ENCODE measurements at regions not wholly inside any gene's neighbourhood (a gene's known extent, or its start where the extent isn't known, plus 50 kb on each side); places are given as distances from the start of the nearest gene placed in this dataset.
A peak's percentile ranks its signal among the peaks of the same experiment; 100 is the strongest.

DNA sequence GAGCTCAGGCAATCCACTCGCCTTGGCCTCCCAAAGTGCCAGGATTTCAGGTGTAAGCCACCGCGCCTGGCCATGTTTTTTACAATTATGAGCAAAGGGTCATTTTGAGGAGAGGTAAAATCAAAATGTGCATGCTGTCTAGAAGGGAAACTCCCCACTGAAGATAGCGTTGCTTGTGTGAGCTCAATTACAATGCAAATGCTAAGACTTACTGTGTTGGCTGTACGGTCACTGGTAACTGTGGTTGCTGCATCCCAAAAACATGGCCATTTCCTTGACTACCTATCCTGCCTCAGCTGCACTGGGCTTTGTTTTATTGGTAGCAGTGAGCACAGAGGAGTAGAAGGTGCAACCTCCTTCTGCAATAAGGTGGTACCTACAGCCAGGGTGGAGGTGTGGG, 77.4 kb upstream of the SPATA31E1 start:
- H3K9me3 ChIP-seq (ENCODE audit: control insufficient read depth, low read length): peaks cover 23% of the 10 kb centered on the region
- TF ChIP-seq, protein P1, sequence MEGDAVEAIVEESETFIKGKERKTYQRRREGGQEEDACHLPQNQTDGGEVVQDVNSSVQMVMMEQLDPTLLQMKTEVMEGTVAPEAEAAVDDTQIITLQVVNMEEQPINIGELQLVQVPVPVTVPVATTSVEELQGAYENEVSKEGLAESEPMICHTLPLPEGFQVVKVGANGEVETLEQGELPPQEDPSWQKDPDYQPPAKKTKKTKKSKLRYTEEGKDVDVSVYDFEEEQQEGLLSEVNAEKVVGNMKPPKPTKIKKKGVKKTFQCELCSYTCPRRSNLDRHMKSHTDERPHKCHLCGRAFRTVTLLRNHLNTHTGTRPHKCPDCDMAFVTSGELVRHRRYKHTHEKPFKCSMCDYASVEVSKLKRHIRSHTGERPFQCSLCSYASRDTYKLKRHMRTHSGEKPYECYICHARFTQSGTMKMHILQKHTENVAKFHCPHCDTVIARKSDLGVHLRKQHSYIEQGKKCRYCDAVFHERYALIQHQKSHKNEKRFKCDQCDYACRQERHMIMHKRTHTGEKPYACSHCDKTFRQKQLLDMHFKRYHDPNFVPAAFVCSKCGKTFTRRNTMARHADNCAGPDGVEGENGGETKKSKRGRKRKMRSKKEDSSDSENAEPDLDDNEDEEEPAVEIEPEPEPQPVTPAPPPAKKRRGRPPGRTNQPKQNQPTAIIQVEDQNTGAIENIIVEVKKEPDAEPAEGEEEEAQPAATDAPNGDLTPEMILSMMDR (conservative IDR thresholded peaks at IDR 0.05): no peak
- H3K9ac ChIP-seq (ENCODE audit: extremely low read depth, low read length, poor library complexity, severe bottlenecking): no peak overlapping the region
- DNase-seq: no peak
- H3K4me1 ChIP-seq (ENCODE audit: control insufficient read depth, insufficient read depth, low read length): peaks cover 3% of the 10 kb centered on the region
- Mint-ChIP-seq H3K4me1 (peaks cover 17% of the 10 kb centered on the region), H3K9me3 (peaks cover 27% of the 10 kb centered on the region), H3K4me3 (no peak overlapping the region), H3K27me3 (ENCODE audit: insufficient read depth) (peaks cover 9% of the 10 kb centered on the region), H3K27ac (no peak overlapping the region), H3K36me3 (ENCODE audit: low read depth) (no peaks in the 10 kb centered on the region)
- H3K4me3 ChIP-seq (ENCODE audit: low read length): no peak overlapping the region
- no peaks in the 10 kb centered on the region for H3K27me3 ChIP-seq (ENCODE audit: control insufficient read depth, insufficient read depth, low read length, poor library complexity, severe bottlenecking)
- H3K36me3 ChIP-seq (ENCODE audit: control insufficient read depth, insufficient read depth, low read length): no peaks in the 10 kb centered on the region
- 82 to 93% methylated on average over 2 to 5 of the region's 5 CpGs for WGBS, 2 experiments (ENCODE audit: insufficient coverage in 1 of 2, insufficient read length in 1 of 2)
- no peak overlapping the region for H3K27ac ChIP-seq (ENCODE audit: low read depth, low read length)

GRCh38 chr9:87810008-87810407, 72.7 kb upstream of the SPATA31E1 start:
- DNase-seq: no peak
- H3K4me1 Mint-ChIP-seq: peaks cover 5% of the 10 kb centered on the region
- Histone ChIP-seq H3K27me3 (ENCODE audit: control insufficient read depth, insufficient read depth, low read length, poor library complexity, severe bottlenecking) (no peaks in the 10 kb centered on the region), H3K36me3 (ENCODE audit: control insufficient read depth, insufficient read depth, low read length) (no peaks in the 10 kb centered on the region), H3K4me3 (ENCODE audit: low read length) (no peak overlapping the region), H3K4me1 (ENCODE audit: control insufficient read depth, insufficient read depth, low read length) (no peaks in the 10 kb centered on the region), H3K9me3 (ENCODE audit: control insufficient read depth, low read length) (peaks cover 23% of the 10 kb centered on the region), H3K27ac (ENCODE audit: low read depth, low read length) (no peak overlapping the region), H3K9ac (ENCODE audit: extremely low read depth, low read length, poor library complexity, severe bottlenecking) (no peak overlapping the region)
- 94 to 100% methylated on average over 2 to 5 of the region's 5 CpGs for WGBS, 2 experiments (ENCODE audit: insufficient coverage in 1 of 2, insufficient read length in 1 of 2)
- H3K27me3 Mint-ChIP-seq (ENCODE audit: insufficient read depth): peaks cover 7% of the 10 kb centered on the region
- H3K27ac Mint-ChIP-seq: no peak overlapping the region
- H3K9me3 Mint-ChIP-seq: peaks cover 27% of the 10 kb centered on the region
- no peak overlapping the region for H3K4me3 Mint-ChIP-seq
- TF ChIP-seq, protein P1 (conservative IDR thresholded peaks at IDR 0.05): no peak
- no peaks in the 10 kb centered on the region for H3K36me3 Mint-ChIP-seq (ENCODE audit: low read depth)

DNA sequence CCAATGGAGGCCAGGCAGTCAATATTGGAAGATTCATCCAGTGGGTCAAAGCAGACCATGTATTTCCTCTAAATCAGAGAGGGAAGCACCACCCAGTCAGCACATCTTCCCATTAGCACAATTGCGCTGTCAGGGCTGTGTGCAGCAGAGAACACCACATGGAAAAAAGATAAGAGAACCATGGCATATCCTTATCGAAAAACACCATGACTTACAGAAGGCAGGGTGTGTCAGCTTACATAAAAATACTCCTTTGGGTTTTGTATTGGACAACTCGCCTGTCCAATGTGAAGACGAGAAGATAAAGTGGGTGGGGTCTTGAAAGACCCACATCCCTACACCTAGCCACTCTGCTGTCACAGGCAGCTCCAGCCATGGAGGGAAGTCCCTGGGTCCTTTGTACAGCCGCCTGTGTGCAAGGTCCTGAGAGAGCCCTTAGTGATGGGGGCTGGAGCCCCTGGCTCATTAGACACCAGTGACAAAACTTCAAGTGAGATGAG, 71.9 kb upstream of the SPATA31E1 start:
- Histone ChIP-seq H3K27ac (ENCODE audit: low read depth, low read length) (no peak overlapping the region), H3K4me1 (ENCODE audit: control insufficient read depth, insufficient read depth, low read length) (no peaks in the 10 kb centered on the region), H3K4me3 (ENCODE audit: low read length) (no peak overlapping the region), H3K9me3 (ENCODE audit: control insufficient read depth, low read length) (peaks cover 23% of the 10 kb centered on the region), H3K36me3 (ENCODE audit: control insufficient read depth, insufficient read depth, low read length) (no peaks in the 10 kb centered on the region), H3K9ac (ENCODE audit: extremely low read depth, low read length, poor library complexity, severe bottlenecking) (no peak overlapping the region), H3K27me3 (ENCODE audit: control insufficient read depth, insufficient read depth, low read length, poor library complexity, severe bottlenecking) (no peaks in the 10 kb centered on the region)
- peaks cover 5% of the 10 kb centered on the region for H3K4me1 Mint-ChIP-seq
- WGBS, 2 experiments (ENCODE audit: insufficient coverage in 1 of 2, insufficient read length in 1 of 2): 96 to 100% methylated on average over 2 to 5 of the region's 5 CpGs
- H3K36me3 Mint-ChIP-seq (ENCODE audit: low read depth): no peaks in the 10 kb centered on the region
- H3K27ac Mint-ChIP-seq: peak overlapping the region; percentile 37
- H3K4me3 Mint-ChIP-seq: no peak overlapping the region
- no peak for DNase-seq
- TF ChIP-seq, protein P1 (conservative IDR thresholded peaks at IDR 0.05): no peak
- peaks cover 27% of the 10 kb centered on the region for H3K9me3 Mint-ChIP-seq
- H3K27me3 Mint-ChIP-seq (ENCODE audit: insufficient read depth): peaks cover 5% of the 10 kb centered on the region
